Left hindlimb (tissue), 1 donor: ENCODE measurements at regions not wholly inside any gene's neighbourhood (a gene's known extent, or its start where the extent isn't known, plus 50 kb on each side); places are given as distances from the start of the nearest gene placed in this dataset.

Experiments used
- DNase-seq: peaks from one replicate; pipeline ENCODE4 v3.0.0-alpha.2; 2018

GRCh38 chr10:91040343-91040742 lies 119.5 kb upstream of the ANKRD1 start:
- DNase-seq = no peak

- DNase-seq = no peak
These were observed 121.2 kb upstream of the ANKRD1 start for GRCh38 chr10:91042069-91042468.

DNA sequence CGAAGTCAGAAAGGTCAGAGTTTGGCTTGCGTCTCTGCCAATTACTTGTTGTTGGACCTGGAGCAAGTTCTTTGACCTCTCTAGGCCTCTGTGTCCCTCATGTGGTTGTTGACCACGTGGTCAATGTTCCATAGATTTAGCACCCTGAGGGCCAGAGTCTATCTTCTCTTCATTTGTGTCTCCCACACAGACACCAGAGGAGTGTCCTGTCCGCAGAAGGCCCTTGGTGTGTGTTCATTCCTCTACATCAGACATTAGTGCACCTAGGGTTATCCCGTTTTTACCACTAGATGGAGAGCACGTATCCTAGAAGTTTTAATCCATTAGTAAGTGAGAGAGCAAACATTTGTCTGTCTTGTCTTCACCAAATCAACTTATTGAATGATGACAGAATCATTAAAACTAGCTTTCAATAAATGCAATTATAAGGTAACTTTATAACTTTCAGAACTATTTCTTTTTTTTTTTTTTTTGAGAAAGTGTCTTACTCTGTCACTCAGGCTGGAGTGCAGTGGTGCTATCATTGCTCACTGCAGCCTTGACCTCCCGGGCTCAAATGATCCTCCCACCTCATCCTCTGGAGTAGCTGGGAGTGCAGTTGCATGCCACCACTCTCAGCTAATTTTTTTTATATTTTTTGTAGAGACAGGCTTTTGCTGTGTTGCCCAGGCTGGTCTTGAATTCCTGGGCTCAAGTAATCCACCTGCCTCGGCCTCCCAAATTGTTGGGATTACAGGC lies 122.5 kb upstream of the ANKRD1 start:
- DNase-seq = no peak

GRCh38 chr10:91046869-91047268 lies 126.0 kb upstream of the ANKRD1 start:
- DNase-seq = no peak

- no peak for DNase-seq
These were observed 127.5 kb upstream of the ANKRD1 start for GRCh38 chr10:91048380-91048779.

DNA sequence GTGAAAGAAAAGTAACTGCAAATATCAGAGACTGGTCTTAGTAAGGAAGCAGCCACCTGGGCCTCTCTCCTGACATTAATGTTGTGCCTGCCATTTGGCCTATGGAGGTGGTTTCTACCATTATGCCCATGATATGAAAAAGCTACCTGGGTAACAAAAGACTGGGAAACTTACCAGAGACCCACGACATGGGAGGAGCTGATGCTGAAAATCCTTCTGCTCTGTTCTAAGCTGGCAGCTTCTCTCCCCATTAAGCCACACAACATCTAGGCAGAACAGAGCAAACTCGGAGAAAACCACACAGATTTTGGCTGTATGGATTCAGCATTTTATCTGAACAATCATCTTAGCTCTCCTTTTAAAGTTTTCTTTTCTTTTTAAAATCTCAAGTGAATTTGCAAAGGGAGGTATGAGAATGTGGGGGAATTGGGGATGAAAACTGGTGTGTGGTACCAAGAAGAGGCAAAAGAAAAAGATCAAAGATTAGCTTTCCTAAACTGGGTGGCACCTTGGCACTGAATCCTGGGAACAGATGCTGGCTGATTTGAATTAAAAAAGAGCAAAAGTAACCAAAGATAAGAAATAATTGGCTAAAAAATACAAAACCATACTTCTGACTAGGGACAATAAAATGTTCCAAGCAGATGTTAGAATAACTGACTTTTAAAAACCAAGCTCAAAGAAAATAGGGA lies 128.6 kb upstream of the ANKRD1 start:
- no peak for DNase-seq

DNA sequence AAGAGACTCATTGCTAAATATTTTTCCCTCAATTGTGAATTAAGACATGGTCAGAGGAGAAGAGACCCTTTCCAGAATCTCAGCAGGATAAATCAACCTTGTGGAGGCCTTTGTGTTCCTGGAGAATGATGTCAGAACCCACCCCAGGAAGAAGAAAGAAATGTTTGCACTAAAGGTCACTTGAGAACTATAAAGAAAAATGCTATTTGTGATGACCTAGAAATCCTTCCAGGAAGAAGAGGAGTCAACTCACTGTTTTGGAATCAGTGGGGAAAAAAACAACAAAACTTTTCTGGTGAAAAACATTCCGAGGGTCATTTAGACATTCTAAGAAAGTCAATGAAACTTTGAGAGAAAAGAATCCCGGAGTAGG lies 129.1 kb upstream of the ANKRD1 start:
- no peak for DNase-seq

- DNase-seq = no peak
These were observed 129.6 kb upstream of the ANKRD1 start for GRCh38 chr10:91050371-91051034.

- DNase-seq = no peak
These were observed 130.9 kb upstream of the ANKRD1 start for GRCh38 chr10:91051829-91052228.

GRCh38 chr10:91054325-91054724 lies 133.4 kb upstream of the ANKRD1 start:
- DNase-seq = no peak

DNA sequence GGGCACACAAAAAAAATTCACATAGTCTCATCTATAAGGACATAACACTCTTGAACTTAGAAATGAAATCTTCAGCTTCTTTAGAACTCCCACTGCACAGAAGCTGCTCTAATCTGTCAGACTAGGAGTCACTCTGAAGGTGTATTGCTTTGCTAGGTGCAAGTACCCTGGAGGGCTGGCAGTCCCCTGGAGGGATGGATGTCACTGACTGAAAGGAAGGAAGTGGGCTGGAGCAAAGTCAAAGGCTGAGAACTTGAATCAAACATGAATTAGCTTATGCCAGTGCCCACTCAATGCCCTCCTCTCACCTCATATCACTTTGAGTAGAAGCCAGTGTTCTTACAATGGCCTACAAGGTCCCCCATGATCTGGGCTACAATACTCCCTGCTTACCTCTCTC lies 140.3 kb upstream of the ANKRD1 start:
- no peak for DNase-seq

DNA sequence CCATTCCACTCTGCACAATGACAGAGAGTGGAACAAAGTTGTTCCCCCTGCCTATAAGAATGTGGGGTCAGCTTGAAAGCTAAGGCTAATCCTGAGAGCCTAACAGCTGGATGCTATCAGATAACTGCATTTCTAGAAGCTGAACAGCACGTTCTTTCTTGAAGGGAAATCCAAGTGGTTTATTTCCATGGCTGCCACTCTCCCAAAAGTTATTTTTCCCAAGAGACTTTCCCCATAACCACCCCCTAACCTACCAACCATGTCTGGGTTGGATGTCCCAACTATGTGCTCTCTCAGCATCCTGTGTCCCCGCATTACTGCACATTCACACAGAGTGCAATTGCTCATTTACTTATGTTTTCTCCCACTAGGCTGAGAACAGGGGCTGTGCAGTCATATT lies 140.7 kb upstream of the ANKRD1 start:
- no peak for DNase-seq

- no peak for DNase-seq
These were observed 141.2 kb upstream of the ANKRD1 start for GRCh38 chr10:91062091-91062490.

DNA sequence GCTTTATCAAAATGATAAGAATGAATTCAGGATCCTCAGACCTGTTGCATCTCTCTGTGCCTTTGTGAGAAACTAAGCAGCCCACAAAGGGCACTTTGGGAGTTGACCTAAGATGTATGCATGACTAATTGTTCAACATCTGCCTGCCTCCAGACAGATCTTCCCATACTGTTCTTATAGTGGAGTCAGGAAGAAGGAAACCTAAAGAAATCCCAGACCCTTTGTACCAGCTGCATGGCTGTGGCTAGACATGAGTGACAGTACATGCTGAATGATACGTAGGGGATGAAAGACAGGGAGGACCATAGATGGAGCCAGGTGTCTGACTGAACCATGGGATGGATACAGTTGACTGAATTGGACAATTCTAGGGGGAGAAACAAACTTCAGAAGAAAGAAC lies 148.7 kb upstream of the PCGF5 start:
- DNase-seq = no peak

- no peak for DNase-seq
These were observed 147.0 kb upstream of the PCGF5 start for GRCh38 chr10:91073286-91073979.

GRCh38 chr10:91076991-91077548 lies 143.4 kb upstream of the PCGF5 start:
- DNase-seq = no peak

- peak; percentile 52 for DNase-seq
These were observed 142.9 kb upstream of the PCGF5 start for GRCh38 chr10:91077549-91078071.

GRCh38 chr10:91080776-91081175 lies 139.7 kb upstream of the PCGF5 start:
- no peak for DNase-seq

GRCh38 chr10:91082447-91082846 lies 138.0 kb upstream of the PCGF5 start:
- DNase-seq = no peak

DNA sequence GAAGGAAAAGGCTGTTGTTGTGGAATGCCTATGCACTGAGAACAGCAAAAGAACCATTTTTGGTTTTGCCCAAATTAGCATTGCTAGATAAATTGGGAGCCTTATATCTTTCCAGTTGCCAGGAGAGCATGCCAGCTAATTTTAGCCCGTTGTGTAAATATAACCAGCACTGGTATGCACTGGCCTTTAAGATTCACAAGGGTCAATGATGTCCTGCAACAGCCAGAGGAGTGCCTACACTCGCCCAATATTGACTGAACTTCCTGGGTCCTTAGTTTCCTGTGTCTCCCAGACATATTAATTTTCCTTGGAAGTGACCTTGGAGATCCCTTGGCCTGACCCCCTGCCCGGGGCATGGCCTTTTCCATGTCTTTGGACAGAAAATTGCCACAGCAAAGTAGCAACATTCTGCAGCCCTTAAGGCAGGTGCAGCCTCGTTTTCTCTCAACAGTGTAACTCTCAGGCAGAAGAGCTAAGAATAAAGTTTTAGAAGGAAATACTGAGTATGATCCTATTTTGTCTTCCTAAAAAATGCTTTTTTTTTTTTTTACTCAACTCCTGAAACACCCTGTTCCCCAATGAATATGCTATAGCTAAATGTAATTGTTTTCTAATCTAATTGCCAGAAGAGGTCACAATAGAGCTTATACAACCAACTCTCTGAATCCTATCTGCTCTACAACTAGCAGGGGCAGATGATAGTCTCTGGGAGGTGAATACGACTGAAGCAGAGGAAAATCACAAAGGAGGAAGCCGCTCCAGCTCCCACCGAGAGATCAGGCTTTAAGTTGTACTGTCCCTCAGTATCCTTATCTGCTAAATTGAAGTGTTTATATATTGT lies 131.9 kb upstream of the PCGF5 start:
- DNase-seq = no peak

GRCh38 chr10:91090761-91091529 lies 129.5 kb upstream of the PCGF5 start:
- DNase-seq = no peak
